HG02852 (cell line): ENCODE measurements at regions not wholly inside any gene's neighbourhood (a gene's known extent, or its start where the extent isn't known, plus 50 kb on each side); places are given as distances from the start of the nearest gene placed in this dataset.
"Not testable (repeated sequence)": the region's sequence is repeated elsewhere in the genome, so short reads cannot be mapped to it uniquely, and the experiment has no call there.

Source experiments
- ATAC-seq: cut with Tn5 transposase; IDR thresholded peaks from one replicate; pipeline ENCODE4 v1.9.1; 2021; ENCODE audit warnings: mild to moderate bottlenecking, moderate library complexity; ENCODE audit not compliant: unreplicated experiment

DNA sequence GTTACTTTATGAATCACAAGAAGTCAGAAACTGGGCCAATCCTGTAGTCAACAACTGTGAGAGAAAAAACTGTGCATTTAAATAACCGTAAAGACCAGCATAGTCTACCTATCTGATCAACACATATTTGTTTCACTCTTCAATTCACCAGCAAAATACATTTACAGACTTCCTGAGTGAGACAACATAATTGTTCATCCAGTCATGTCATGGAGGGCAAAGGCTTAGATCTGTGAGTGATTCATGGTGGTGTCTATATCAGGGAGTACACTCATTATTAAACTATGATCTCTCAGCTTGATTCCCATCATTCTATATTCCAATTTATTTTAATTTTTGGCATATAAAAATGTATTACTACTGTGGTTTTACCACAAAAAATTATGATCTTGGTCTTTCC, 694.6 kb downstream of the DNAH5 start:
- no peak for ATAC-seq

DNA sequence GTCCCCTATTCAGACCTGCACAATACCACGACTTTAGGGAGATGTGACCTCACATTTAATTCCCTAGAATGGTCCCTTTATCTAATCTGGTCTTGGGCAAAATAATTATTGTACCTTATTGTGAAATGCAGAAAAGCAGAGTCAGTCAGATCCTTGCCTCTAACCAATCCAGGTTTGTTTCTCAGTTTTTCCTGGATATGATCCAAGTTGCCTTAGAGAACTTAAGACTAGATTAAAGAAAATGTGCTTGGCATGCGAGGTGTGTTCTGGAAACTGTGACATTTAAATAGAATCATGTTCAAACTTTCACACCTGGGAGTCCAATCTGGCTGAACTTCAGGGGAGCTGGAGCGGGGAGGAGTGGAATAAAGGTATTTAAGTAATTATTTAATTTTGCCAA, 696.2 kb downstream of the DNAH5 start:
- ATAC-seq: no peak

DNA sequence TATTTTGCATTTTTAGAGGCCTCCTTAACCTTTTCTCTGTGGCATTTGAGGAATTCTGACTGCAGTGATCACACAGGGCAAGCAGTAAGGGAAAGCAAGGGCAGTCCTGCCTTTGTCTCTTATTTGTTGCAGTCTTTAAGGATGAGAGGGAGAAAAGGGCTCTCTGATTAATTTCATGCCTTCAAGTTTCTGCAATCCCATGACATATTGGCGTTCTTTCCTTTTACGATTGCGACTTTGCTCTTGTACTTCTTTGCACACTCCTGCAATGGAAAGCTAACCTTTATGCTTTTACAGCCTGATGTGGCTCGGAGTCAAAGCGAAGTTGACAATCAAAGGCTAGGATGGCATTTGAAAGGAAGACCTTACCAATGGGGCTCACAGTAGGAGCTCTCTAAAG, 698.4 kb downstream of the DNAH5 start:
- no peak for ATAC-seq

DNA sequence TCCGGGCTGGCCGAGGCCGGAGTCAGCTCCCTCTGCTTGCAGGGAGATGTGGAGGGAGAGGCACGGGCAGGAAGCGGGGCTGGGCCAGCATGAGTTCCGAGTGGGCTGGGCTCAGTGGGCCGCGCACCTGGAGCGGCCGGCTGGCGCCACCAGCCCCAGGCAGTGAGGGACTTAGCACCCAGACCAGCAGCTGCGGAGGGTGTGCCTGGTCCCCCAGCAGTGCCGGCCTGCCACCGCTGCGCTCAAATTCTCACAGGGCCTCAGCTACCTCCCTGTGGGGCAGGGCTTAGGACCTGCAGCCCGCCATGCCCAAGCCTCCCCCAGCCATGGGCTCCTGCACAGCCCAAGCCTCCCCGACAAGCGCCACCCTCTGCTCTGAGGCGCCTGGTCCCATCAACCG, 700.3 kb downstream of the DNAH5 start:
- no peak for ATAC-seq

DNA sequence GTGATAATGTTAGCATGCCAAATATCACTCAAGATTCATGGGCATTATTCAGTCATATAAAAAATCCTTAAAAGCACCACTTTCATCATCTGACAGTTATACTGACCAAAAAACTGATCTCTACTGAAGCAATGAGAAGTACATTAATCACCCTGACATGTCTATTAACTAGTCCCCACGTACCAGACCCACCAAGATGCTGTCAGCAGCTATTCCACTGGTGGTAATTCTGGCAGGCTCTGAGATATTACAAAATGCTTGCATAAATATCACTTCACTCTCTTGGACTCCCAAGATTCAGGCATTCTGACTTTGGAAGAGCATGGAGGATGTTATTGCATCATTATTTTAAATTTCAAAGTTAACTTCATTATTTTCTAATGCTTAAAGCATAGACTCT, 717.0 kb downstream of the DNAH5 start:
- ATAC-seq: no peak

GRCh38 chr5:13218518-13218917, 726.0 kb downstream of the DNAH5 start:
- no peak for ATAC-seq

- no peak for ATAC-seq
Observed at GRCh38 chr5:13217636-13218035, 726.9 kb downstream of the DNAH5 start.

GRCh38 chr5:13215806-13216205, 728.7 kb downstream of the DNAH5 start:
- ATAC-seq: no peak

DNA sequence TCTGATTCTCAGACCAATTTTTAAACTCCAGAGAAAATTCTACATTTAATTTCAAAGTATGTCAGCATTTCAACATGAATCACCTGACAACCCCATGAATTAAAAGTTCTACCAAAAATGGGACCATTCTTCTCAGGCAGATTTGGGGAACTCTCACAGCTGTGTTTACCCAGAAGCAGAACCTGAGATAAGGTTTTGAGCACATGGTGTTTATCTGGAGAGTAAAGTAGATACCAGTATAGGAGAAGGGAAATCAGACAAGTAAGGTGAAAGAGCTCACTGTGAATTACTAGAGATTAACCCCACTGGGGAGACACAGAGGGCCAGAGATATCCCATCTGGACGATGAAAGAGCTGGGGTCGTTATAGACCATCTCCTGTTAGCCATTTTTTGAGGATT, 729.1 kb downstream of the DNAH5 start:
- no peak for ATAC-seq

DNA sequence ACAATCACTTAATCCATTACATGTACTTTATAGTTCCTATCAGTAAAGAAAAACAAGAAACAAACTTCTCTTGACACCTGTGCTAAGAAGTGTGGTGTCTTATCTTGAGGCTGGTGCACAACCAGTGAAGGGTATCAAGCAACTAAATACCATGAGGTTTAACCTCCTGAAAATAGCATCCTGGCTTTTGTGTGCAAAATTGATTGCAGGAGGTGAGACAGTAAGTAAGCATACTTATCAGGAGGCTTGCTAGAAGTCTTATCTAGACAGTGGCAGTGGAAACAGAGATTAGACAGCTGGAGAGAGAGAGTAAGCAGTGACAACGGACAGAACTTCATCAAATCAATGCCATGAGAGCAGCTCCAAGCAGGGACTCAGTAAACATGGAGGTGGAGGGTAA, 730.3 kb downstream of the DNAH5 start:
- no peak for ATAC-seq

DNA sequence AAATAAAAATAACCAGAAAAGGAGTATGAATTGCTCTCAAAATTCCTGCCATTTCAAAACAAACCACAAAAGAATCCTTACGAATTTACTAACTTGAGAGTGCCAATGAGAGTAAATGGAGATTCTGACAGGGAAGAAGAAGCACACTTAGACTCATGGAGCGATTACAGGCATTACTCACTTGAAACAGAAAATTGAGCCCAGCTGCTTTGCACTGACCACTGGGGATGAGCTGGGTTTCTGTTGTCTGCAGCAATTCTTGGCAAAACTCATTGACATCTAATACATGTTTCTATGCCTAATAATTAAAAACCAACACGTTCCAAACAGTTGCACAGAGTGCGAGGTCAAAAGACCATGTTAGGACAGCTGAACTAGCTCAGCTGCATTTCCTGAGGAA, 731.6 kb downstream of the DNAH5 start:
- no peak for ATAC-seq

DNA sequence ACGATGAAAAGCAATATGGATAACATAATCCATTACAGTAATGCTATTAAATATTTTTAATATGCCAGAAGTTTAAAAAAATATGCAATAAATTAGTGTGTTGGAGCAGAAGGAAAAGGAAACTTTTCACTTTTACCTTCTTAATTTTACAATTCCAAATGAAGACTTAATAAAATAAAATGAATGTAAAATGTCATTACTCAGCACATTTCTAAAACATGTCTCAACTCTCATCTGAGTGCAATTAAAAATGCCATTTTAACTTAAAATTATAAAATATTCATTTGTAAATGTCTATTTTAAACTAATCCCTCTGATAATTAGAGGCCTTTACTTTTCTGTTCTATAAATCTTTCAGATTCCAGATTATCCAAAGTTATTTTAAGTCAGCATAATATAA, 733.4 kb downstream of the DNAH5 start:
- ATAC-seq: no peak

- ATAC-seq: no peak
Observed at GRCh38 chr5:13207112-13207511, 737.4 kb downstream of the DNAH5 start.

- no peak for ATAC-seq
Observed at GRCh38 chr5:13201022-13201421, 743.5 kb downstream of the DNAH5 start.

GRCh38 chr5:13198226-13198625, 746.3 kb downstream of the DNAH5 start:
- ATAC-seq: not testable (repeated sequence)

GRCh38 chr5:13189532-13189931, 755.0 kb downstream of the DNAH5 start:
- no peak for ATAC-seq

DNA sequence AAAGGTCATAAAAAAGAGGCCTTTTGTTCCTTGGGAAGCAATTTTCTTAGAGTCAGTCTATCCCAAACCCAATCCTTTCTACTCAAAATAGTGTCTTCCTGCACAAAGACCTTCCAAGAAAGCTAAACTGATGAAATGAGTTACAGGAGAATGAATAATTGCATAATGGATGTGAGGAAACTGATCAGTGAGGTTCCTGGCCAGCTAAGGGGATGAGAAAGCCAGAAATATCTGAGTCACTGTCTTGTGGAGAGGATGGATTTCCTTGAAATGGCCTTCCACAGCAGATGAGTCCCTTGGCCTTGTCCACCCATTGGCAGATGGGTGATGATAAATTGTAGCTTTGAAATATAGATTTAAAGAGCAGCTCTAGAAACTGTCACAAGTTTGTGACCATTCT, 756.1 kb downstream of the DNAH5 start:
- no peak for ATAC-seq

GRCh38 chr5:13187186-13187585, 757.3 kb downstream of the DNAH5 start:
- ATAC-seq: no peak

GRCh38 chr5:13186177-13186576, 758.3 kb downstream of the DNAH5 start:
- no peak for ATAC-seq

- ATAC-seq: no peak
Observed at GRCh38 chr5:13179407-13180087, 764.9 kb downstream of the DNAH5 start.

DNA sequence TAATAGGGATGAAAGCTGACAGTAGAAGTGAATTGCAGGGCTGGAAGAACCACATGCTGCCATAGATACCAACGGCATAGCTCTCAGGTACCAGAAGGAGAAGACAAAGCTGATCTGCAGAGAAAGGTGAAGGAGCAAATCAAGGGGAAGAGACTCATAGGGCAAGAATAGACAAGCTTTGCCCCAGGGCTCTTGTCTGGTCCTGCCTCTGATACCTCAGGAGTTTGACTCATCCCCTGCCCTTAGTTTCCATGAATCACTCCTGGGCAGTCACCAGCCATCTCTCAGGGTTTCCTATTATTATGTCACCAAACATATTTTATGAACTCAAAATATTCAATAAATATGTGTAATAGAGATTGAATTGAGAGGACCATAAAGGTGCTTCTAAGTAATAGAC, 800.9 kb downstream of the DNAH5 start:
- ATAC-seq: no peak

DNA sequence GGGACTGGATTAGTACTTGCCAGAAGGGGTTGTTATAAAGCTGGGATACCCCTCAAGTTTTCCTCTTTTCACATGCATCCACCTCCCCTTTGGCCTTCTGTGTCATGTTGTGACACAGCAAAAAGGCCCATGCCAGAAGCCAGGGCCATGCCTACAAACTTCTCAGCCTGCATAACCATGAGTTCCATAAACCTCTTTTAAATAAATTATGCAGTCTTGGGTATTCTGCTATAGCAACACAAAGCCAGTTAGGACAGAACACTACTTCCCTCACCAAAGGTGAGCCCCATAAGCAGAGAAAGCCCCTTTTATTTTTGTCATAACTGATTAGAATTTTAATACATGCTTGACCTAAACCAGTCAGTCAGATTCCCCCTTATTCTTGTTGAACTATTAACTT, 801.3 kb downstream of the DNAH5 start:
- ATAC-seq: no peak

- no peak for ATAC-seq
Observed at GRCh38 chr5:13133951-13134350, 810.5 kb downstream of the DNAH5 start.
